ENCODE measurements at regions not wholly inside any gene's neighbourhood (a gene's known extent, or its start where the extent isn't known, plus 50 kb on each side); places are given as distances from the start of the nearest gene placed in this dataset.

GRCh38 chr9:80571953-80572352, 1000.2 kb downstream of the TLE4 start:
- no peaks in the 10 kb centered on the region for H3K4me1 Mint-ChIP-seq
- H3K9me3 Mint-ChIP-seq: peaks cover 60% of the 10 kb centered on the region
- TF ChIP-seq CTCF (IDR thresholded peaks at IDR 0.05; ENCODE audit: unreplicated experiment in 3 of 3): no peak
- peaks cover 3% of the 10 kb centered on the region for H3K27me3 Mint-ChIP-seq (ENCODE audit: low read depth)
- peaks cover 18% of the 10 kb centered on the region for H3K36me3 Mint-ChIP-seq (ENCODE audit: low read depth)
- no peak overlapping the region for H3K27ac Mint-ChIP-seq
- H3K4me3 Mint-ChIP-seq: no peak overlapping the region

GRCh38 chr9:80569236-80569635, 997.5 kb downstream of the TLE4 start:
- no peak for TF ChIP-seq CTCF (IDR thresholded peaks at IDR 0.05; ENCODE audit: unreplicated experiment in 3 of 3)
- H3K4me1 Mint-ChIP-seq: no peaks in the 10 kb centered on the region
- no peak overlapping the region for H3K27ac Mint-ChIP-seq
- no peak overlapping the region for H3K4me3 Mint-ChIP-seq
- H3K36me3 Mint-ChIP-seq (ENCODE audit: low read depth): peaks cover 18% of the 10 kb centered on the region
- no peaks in the 10 kb centered on the region for H3K27me3 Mint-ChIP-seq (ENCODE audit: low read depth)
- peaks cover 46% of the 10 kb centered on the region for H3K9me3 Mint-ChIP-seq

- TF ChIP-seq CTCF (IDR thresholded peaks at IDR 0.05; ENCODE audit: unreplicated experiment in 3 of 3): no peak
- Mint-ChIP-seq H3K27me3 (ENCODE audit: low read depth) (no peaks in the 10 kb centered on the region), H3K4me1 (no peaks in the 10 kb centered on the region), H3K4me3 (no peak overlapping the region), H3K9me3 (peaks cover 7% of the 10 kb centered on the region), H3K36me3 (ENCODE audit: low read depth) (no peaks in the 10 kb centered on the region), H3K27ac (no peak overlapping the region)
Measured at GRCh38 chr9:80561526-80561925, 989.8 kb downstream of the TLE4 start.

DNA sequence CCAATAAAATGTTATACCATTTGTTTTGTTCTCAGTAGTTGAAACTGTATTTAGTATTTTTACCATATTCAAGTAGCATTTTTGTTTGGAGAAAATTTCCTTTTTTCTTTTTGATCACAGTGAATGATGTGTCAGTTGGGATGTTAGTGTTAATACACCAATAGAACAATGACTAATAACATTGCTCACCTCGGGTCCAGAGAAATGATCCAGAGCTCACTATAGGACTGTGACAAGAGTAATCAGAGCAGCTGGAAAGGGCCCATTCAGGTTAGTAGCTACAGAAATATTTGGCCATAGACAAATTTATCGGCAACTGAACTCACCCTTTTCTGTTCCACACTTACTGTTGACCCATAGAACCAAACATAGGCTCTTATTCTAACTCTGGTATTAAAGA, 989.2 kb downstream of the TLE4 start:
- no peak for TF ChIP-seq CTCF (IDR thresholded peaks at IDR 0.05; ENCODE audit: unreplicated experiment in 3 of 3)
- H3K36me3 Mint-ChIP-seq (ENCODE audit: low read depth): no peaks in the 10 kb centered on the region
- H3K4me1 Mint-ChIP-seq: no peaks in the 10 kb centered on the region
- H3K4me3 Mint-ChIP-seq: no peak overlapping the region
- peaks cover 7% of the 10 kb centered on the region for H3K9me3 Mint-ChIP-seq
- no peak overlapping the region for H3K27ac Mint-ChIP-seq
- H3K27me3 Mint-ChIP-seq (ENCODE audit: low read depth): no peaks in the 10 kb centered on the region

GRCh38 chr9:80557256-80557655, 985.5 kb downstream of the TLE4 start:
- Mint-ChIP-seq H3K27ac (no peak overlapping the region), H3K4me1 (no peaks in the 10 kb centered on the region), H3K27me3 (ENCODE audit: low read depth) (no peaks in the 10 kb centered on the region), H3K4me3 (no peak overlapping the region), H3K9me3 (no peaks in the 10 kb centered on the region), H3K36me3 (ENCODE audit: low read depth) (no peaks in the 10 kb centered on the region)
- no peak for TF ChIP-seq CTCF (IDR thresholded peaks at IDR 0.05; ENCODE audit: unreplicated experiment in 3 of 3)

- Mint-ChIP-seq H3K4me1 (no peaks in the 10 kb centered on the region), H3K36me3 (ENCODE audit: low read depth) (no peaks in the 10 kb centered on the region), H3K27ac (no peak overlapping the region), H3K9me3 (no peaks in the 10 kb centered on the region), H3K4me3 (no peak overlapping the region), H3K27me3 (ENCODE audit: low read depth) (no peaks in the 10 kb centered on the region)
- TF ChIP-seq CTCF (IDR thresholded peaks at IDR 0.05; ENCODE audit: unreplicated experiment in 3 of 3): no peak
Measured at GRCh38 chr9:80556631-80557030, 984.9 kb downstream of the TLE4 start.
